GM23338 (cell line): ENCODE measurements at regions not wholly inside any gene's neighbourhood (a gene's known extent, or its start where the extent isn't known, plus 50 kb on each side); places are given as distances from the start of the nearest gene placed in this dataset.
"Not testable (repeated sequence)": the region's sequence is repeated elsewhere in the genome, so short reads cannot be mapped to it uniquely, and the experiment has no call there.

Experiments
- ATAC-seq: fragments of 200-7000 bp; cut with Tn5 transposase; 3 replicates; pipeline ENCODE4 v1.9.1; 2020
- DNase-seq: peaks from one replicate; pipeline ENCODE4 v3.0.0-alpha.2; 2015; ENCODE audit warnings: low spot score
- H2AFZ ChIP-seq: fragments of 200-600 bp; sonication (generic); 2 replicates; pipeline ENCODE4 v1.8.0; 2016; ENCODE audit warnings: antibody characterized with exemption, mild to moderate bottlenecking, moderate library complexity
- H3F3A ChIP-seq: fragments of 200-600 bp; sonication (generic); replicated peaks from 2 replicates; pipeline ENCODE4 v1.8.0; 2017; ENCODE audit warnings: antibody characterized with exemption, mixed run types, low read depth
- H3K27ac ChIP-seq: fragments of 200-600 bp; sonication (generic); 2 replicates; pipeline ENCODE4 v1.6.1; 2016; ENCODE audit warnings: low read depth
- H3K27me3 ChIP-seq: fragments of 200-600 bp; sonication (generic); 2 replicates; pipeline ENCODE4 v1.8.0; 2016; ENCODE audit warnings: mild to moderate bottlenecking, mixed run types, moderate library complexity; ENCODE audit not compliant: insufficient read depth
- H3K36me3 ChIP-seq: fragments of 200-600 bp; sonication (generic); 2 replicates; pipeline ENCODE4 v1.8.0; 2016; ENCODE audit warnings: mild to moderate bottlenecking; ENCODE audit not compliant: insufficient read depth
- H3K4me1 ChIP-seq: fragments of 200-600 bp; sonication (generic); 2 replicates; pipeline ENCODE4 v1.8.0; 2016; ENCODE audit warnings: mild to moderate bottlenecking, moderate library complexity; ENCODE audit not compliant: insufficient read depth
- H3K4me2 ChIP-seq: fragments of 200-600 bp; sonication (generic); 2 replicates; pipeline ENCODE4 v1.7.1; 2017; ENCODE audit warnings: mixed run types
- H3K4me3 ChIP-seq: fragments of 200-600 bp; sonication (generic); 2 replicates; pipeline ENCODE4 v1.6.1; 2016; ENCODE audit warnings: mixed run types
- H3K79me2 ChIP-seq: fragments of 200-600 bp; sonication (generic); replicated peaks from 2 replicates; pipeline ENCODE4 v1.8.0; 2017; ENCODE audit warnings: mild to moderate bottlenecking; ENCODE audit not compliant: insufficient read depth
- H3K9me2 ChIP-seq: fragments of 200-600 bp; sonication (generic); 2 replicates; pipeline ENCODE4 v1.8.0; 2017; ENCODE audit not compliant: insufficient read depth
- H4K20me1 ChIP-seq: fragments of 200-600 bp; sonication (generic); replicated peaks from 2 replicates; pipeline ENCODE4 v1.8.0; 2017; ENCODE audit warnings: mild to moderate bottlenecking; ENCODE audit not compliant: insufficient read depth
- H3K27ac Mint-ChIP-seq: 2 replicates; pipeline ENCODE4 v1.8.0; 2020; ENCODE audit warnings: inconsistent platforms, mild to moderate bottlenecking, moderate library complexity, mixed read lengths
- H3K27me3 Mint-ChIP-seq: 3 replicates; pipeline ENCODE4 v1.8.0; 2022; ENCODE audit warnings: low read depth, mild to moderate bottlenecking, moderate library complexity, mixed read lengths, inconsistent platforms; ENCODE audit not compliant: insufficient read depth, poor library complexity
- H3K36me3 Mint-ChIP-seq: 3 replicates; pipeline ENCODE4 v1.8.0; 2021; ENCODE audit warnings: low read depth, mild to moderate bottlenecking, inconsistent platforms, moderate library complexity, mixed read lengths
- H3K4me1 Mint-ChIP-seq: 3 replicates; pipeline ENCODE4 v1.8.0; 2020; ENCODE audit warnings: mild to moderate bottlenecking, inconsistent platforms, mixed read lengths
- H3K4me3 Mint-ChIP-seq: 3 replicates; pipeline ENCODE4 v1.8.0; 2021; ENCODE audit warnings: moderate library complexity, mild to moderate bottlenecking, inconsistent platforms, mixed read lengths
- H3K9me3 Mint-ChIP-seq: 3 replicates; pipeline ENCODE4 v1.8.0; 2020; ENCODE audit warnings: moderate library complexity, mild to moderate bottlenecking, inconsistent platforms, mixed read lengths
- ETS1 ChIP-seq: IDR thresholded peaks from 2 replicates; pipeline ENCODE4 v1.6.1; 2016; ENCODE audit warnings: antibody characterized with exemption
- EZH2 ChIP-seq: fragments of 200-600 bp; sonication (generic); IDR thresholded peaks from one replicate; pipeline ENCODE4 v1.8.0; 2017; ENCODE audit warnings: antibody characterized with exemption, mild to moderate bottlenecking, low read depth; ENCODE audit not compliant: unreplicated experiment
- STAT1 ChIP-seq: IDR thresholded peaks from one replicate; pipeline ENCODE4 v1.6.1; 2016; ENCODE audit warnings: antibody characterized with exemption; ENCODE audit not compliant: unreplicated experiment
- TF ChIP-seq, protein P1 (sequence below): fragments of 250-450 bp; sonication (Bioruptor Pico); IDR thresholded peaks from 2 replicates; pipeline ENCODE4 v1.5.0; 2020; ENCODE audit warnings: mild to moderate bottlenecking, moderate library complexity

GRCh38 chr15:88998980-88999713, 86.0 kb upstream of the MFGE8 start (continued):
- TF ChIP-seq, protein P1, sequence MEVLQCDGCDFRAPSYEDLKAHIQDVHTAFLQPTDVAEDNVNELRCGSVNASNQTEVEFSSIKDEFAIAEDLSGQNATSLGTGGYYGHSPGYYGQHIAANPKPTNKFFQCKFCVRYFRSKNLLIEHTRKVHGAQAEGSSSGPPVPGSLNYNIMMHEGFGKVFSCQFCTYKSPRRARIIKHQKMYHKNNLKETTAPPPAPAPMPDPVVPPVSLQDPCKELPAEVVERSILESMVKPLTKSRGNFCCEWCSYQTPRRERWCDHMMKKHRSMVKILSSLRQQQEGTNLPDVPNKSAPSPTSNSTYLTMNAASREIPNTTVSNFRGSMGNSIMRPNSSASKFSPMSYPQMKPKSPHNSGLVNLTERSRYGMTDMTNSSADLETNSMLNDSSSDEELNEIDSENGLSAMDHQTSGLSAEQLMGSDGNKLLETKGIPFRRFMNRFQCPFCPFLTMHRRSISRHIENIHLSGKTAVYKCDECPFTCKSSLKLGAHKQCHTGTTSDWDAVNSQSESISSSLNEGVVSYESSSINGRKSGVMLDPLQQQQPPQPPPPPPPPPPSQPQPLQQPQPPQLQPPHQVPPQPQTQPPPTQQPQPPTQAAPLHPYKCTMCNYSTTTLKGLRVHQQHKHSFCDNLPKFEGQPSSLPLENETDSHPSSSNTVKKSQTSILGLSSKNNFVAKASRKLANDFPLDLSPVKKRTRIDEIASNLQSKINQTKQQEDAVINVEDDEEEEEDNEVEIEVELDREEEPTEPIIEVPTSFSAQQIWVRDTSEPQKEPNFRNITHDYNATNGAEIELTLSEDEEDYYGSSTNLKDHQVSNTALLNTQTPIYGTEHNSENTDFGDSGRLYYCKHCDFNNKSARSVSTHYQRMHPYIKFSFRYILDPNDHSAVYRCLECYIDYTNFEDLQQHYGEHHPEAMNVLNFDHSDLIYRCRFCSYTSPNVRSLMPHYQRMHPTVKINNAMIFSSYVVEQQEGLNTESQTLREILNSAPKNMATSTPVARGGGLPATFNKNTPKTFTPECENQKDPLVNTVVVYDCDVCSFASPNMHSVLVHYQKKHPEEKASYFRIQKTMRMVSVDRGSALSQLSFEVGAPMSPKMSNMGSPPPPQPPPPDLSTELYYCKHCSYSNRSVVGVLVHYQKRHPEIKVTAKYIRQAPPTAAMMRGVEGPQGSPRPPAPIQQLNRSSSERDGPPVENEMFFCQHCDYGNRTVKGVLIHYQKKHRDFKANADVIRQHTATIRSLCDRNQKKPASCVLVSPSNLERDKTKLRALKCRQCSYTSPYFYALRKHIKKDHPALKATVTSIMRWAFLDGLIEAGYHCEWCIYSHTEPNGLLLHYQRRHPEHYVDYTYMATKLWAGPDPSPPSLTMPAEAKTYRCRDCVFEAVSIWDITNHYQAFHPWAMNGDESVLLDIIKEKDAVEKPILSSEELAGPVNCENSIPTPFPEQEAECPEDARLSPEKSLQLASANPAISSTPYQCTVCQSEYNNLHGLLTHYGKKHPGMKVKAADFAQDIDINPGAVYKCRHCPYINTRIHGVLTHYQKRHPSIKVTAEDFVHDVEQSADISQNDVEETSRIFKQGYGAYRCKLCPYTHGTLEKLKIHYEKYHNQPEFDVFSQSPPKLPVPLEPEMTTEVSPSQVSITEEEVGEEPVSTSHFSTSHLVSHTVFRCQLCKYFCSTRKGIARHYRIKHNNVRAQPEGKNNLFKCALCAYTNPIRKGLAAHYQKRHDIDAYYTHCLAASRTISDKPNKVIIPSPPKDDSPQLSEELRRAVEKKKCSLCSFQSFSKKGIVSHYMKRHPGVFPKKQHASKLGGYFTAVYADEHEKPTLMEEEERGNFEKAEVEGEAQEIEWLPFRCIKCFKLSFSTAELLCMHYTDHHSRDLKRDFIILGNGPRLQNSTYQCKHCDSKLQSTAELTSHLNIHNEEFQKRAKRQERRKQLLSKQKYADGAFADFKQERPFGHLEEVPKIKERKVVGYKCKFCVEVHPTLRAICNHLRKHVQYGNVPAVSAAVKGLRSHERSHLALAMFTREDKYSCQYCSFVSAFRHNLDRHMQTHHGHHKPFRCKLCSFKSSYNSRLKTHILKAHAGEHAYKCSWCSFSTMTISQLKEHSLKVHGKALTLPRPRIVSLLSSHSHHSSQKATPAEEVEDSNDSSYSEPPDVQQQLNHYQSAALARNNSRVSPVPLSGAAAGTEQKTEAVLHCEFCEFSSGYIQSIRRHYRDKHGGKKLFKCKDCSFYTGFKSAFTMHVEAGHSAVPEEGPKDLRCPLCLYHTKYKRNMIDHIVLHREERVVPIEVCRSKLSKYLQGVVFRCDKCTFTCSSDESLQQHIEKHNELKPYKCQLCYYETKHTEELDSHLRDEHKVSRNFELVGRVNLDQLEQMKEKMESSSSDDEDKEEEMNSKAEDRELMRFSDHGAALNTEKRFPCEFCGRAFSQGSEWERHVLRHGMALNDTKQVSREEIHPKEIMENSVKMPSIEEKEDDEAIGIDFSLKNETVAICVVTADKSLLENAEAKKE: 0 out of 2 replicates have a peak, but pooled peaks have one; percentile 8
- TF ChIP-seq EZH2: no peak
- peak; percentile 63; the same call in 1 of the 2 replicates for TF ChIP-seq ETS1
- no peak for TF ChIP-seq STAT1

DNA sequence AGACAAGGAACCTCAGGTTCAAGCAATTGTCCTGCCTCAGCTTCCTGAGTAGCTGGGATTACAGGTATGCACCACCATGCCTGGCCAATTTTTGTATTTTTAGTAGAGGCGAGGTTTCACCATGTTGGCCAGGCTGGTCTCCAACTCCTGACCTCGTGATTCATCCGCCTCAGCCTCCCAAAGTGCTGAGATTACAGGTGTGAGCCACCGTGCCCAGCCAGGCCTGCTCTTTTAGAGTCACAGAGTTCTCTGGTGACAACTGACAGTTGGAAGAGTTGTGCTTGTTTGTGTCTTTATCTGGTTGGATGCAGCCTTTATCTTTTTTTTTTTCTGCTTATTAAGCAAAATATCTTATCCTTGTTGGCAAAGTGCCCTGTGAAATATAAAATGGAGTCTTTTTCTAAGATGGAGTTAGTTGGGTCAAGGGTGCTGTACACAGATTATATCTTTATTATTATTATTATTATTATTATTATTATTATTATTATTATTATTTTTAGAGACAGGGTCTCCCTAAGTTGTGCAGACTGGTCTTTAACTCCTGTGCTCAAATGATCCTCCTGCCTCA, 86.5 kb upstream of the ABHD2 start:
- not testable (repeated sequence) for H3K27ac ChIP-seq, H4K20me1 ChIP-seq
- H3K27ac Mint-ChIP-seq: peak overlapping the region; percentile 30; the same call in 1 of the 2 replicates

More for the DNA sequence above, 86.5 kb upstream of the ABHD2 start:
- H3K9me3 Mint-ChIP-seq, H3K4me3 Mint-ChIP-seq, ATAC-seq, H3K9me2 ChIP-seq, H3K4me3 ChIP-seq, H3K36me3 ChIP-seq, H3K79me2 ChIP-seq, H2AFZ ChIP-seq, H3K4me2 ChIP-seq, H3F3A ChIP-seq, DNase-seq: not testable (repeated sequence)
- Histone ChIP-seq H3K4me1 (peaks cover 62% of the 10 kb centered on the region), H3K27me3 (peaks cover 13% of the 10 kb centered on the region; the same call in 1 of the 2 replicates)
- peaks cover 75% of the 10 kb centered on the region for H3K4me1 Mint-ChIP-seq
- peaks cover 16% of the 10 kb centered on the region for H3K27me3 Mint-ChIP-seq
- H3K36me3 Mint-ChIP-seq: peaks cover 35% of the 10 kb centered on the region
